Neural progenitor cell (in vitro differentiated cells): ENCODE measurements at regions not wholly inside any gene's neighbourhood (a gene's known extent, or its start where the extent isn't known, plus 50 kb on each side); places are given as distances from the start of the nearest gene placed in this dataset.

ENCODE experiments used
- EZH2 ChIP-seq: fragments of 200-600 bp; sonication (generic); IDR thresholded peaks from 2 replicates; pipeline ENCODE4 v1.6.1; 2017; ENCODE audit warnings: antibody characterized with exemption, mild to moderate bottlenecking, moderate library complexity
- EZH2phosphoT487 ChIP-seq: fragments of 200-600 bp; sonication (generic); IDR thresholded peaks from 2 replicates; pipeline ENCODE4 v1.6.1; 2017; ENCODE audit warnings: antibody characterized with exemption
- TF ChIP-seq, protein P1 (sequence below): fragments of 200-600 bp; sonication (generic); IDR thresholded peaks from 2 replicates; pipeline ENCODE4 v1.5.1; 2017; ENCODE audit warnings: antibody characterized with exemption, mild to moderate bottlenecking

DNA sequence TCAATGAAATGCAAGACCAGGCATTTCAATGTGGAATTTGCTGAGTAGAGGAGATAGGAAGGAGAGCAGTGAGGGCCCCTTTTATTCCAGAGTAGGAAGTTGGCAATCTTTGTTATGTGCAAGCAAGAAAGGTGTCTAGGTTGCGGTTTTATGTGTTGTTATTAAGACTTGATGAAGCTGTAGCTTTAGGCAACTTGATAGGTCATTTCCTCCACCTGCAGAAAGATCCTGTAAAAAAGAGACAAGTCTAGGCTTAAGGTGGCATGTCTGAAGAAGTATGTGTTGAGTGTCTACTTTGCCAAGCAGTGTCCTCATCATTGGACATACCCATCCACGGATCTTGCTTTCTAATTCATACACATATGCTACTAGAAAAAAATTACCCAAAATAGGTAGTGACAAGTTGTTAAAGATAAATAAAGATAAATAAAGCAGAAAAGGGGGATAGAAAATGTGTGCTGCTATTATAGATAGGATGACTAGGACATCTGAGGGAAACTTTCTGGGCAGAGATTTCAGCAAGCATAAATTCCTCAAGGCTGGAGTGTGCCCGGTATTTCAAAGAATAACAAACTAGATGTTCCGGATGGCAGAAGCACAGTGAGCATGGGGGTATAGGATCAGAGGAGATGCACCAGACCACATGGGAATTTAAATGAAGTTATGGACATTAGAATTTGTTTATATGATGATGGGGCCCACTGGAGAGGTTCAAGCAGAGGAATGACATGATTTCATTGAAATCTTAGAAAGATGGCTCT, 335.0 kb downstream of the TGFB2 start:
- TF ChIP-seq, protein P1, sequence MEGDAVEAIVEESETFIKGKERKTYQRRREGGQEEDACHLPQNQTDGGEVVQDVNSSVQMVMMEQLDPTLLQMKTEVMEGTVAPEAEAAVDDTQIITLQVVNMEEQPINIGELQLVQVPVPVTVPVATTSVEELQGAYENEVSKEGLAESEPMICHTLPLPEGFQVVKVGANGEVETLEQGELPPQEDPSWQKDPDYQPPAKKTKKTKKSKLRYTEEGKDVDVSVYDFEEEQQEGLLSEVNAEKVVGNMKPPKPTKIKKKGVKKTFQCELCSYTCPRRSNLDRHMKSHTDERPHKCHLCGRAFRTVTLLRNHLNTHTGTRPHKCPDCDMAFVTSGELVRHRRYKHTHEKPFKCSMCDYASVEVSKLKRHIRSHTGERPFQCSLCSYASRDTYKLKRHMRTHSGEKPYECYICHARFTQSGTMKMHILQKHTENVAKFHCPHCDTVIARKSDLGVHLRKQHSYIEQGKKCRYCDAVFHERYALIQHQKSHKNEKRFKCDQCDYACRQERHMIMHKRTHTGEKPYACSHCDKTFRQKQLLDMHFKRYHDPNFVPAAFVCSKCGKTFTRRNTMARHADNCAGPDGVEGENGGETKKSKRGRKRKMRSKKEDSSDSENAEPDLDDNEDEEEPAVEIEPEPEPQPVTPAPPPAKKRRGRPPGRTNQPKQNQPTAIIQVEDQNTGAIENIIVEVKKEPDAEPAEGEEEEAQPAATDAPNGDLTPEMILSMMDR, result no peak
- TF ChIP-seq EZH2phosphoT487 (no peak), EZH2 (no peak)
